ENCODE measurements at regions not wholly inside any gene's neighbourhood (a gene's known extent, or its start where the extent isn't known, plus 50 kb on each side); places are given as distances from the start of the nearest gene placed in this dataset.

DNA sequence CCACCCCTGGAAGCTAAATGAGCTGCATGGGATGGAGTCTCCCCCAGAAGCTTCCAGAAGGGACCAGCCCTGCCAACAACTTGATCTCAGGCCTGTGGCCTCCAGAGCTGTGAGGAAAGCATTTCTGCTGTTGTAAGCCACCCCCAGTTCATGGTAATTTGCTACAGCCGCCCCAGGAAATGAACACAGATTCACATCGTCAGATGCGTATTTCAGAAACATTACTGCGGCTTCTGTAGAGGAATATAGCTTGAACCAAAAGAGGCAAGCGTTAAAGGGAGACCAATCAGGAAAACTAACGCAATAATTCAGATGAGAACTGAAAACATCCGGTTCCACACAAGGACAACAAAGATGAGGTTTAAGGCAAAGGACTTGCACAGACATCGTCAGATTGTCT is 128.4 kb upstream of the TBL1X start:
- TF ChIP-seq TOX (CRISPR knock-in tag; IDR thresholded peaks at IDR 0.05; ENCODE audit: borderline replicate concordance) (no peak), ZFP30 (CRISPR knock-in tag; IDR thresholded peaks at IDR 0.05) (no peak), TCF4 (CRISPR knock-in tag; IDR thresholded peaks at IDR 0.05; ENCODE audit: borderline replicate concordance) (no peak), RARB (CRISPR knock-in tag; IDR thresholded peaks at IDR 0.05) (no peak), PPARA (CRISPR knock-in tag; IDR thresholded peaks at IDR 0.05; ENCODE audit: borderline replicate concordance) (no peak), CREB5 (CRISPR knock-in tag; IDR thresholded peaks at IDR 0.05; ENCODE audit: low read depth) (no peak)
